Body of pancreas (tissue), 4 donors: ENCODE measurements at regions not wholly inside any gene's neighbourhood (a gene's known extent, or its start where the extent isn't known, plus 50 kb on each side); places are given as distances from the start of the nearest gene placed in this dataset.

Source experiments
- ATAC-seq: fragments of 150-250 bp; one replicate; pipeline ENCODE4 v1.9.1; 2016
- DNase-seq, 4 donors: peaks; one replicate each; pipeline ENCODE4 v3.0.0-alpha.2; 2019
- H3K27ac ChIP-seq, 4 donors: fragments of 200-600 bp; sonication (generic); 1 replicate in 3 of 4; 2 replicates in 1 of 4; pipeline versions ENCODE4 v1.5.1 to v1.6.1; 2016 to 2019; ENCODE audit warnings: mild to moderate bottlenecking in 1 of 4, mixed read lengths in 1 of 4, moderate library complexity in 1 of 4
- H3K27me3 ChIP-seq, 2 donors: fragments of 200-600 bp; sonication (generic); one replicate each; pipeline ENCODE4 v1.6.0; 2016; ENCODE audit warnings: mild to moderate bottlenecking in 1 of 2
- H3K36me3 ChIP-seq, 2 donors: fragments of 200-600 bp; sonication (generic); replicated peaks in 1 of 2; 2 replicates each; pipeline ENCODE4 v1.5.1; 2016; ENCODE audit warnings: low read depth in 2 of 2; ENCODE audit not compliant: insufficient read depth in 1 of 2
- H3K4me1 ChIP-seq: fragments of 200-600 bp; sonication (generic); one replicate; pipeline ENCODE4 v1.6.0; 2016
- H3K4me3 ChIP-seq, 2 donors: fragments of 200-600 bp; sonication (generic); 1 replicate in 1 of 2; 2 replicates in 1 of 2; pipeline ENCODE4 v1.5.1; 2016 to 2019
- H3K9me3 ChIP-seq, 3 donors: fragments of 200-600 bp; sonication (generic); 1 replicate in 2 of 3; 2 replicates in 1 of 3; pipeline ENCODE4 v1.5.1; 2016
- POLR2A ChIP-seq, 3 donors: fragments of 450-650 bp; IDR thresholded peaks; one replicate each; pipeline ENCODE4 v1.6.1; 2016; ENCODE audit warnings: antibody characterized with exemption in 3 of 3, mild to moderate bottlenecking in 2 of 3
- WGBS, 2 donors: methylation state at CpG; one replicate each; pipeline ENCODE4 v1.1.5; 2017; 5-methylcytosine and 5-hydroxymethylcytosine counted together
- intact Hi-C: fragments of 100-400 bp; cut with DNase I; formaldehyde crosslinking; loops from one replicate; pipeline ENCODE4 v1.15.1; 2023
- TF ChIP-seq, protein P1 (sequence below), 7 experiments: fragments of 450-650 bp in 4 of 7; fragments of 200-600 bp in 3 of 7; sonication (generic) in 3 of 7; IDR thresholded peaks; one replicate each; pipeline ENCODE4 v1.5.1; 2016 to 2019; ENCODE audit warnings: antibody characterized with exemption in 7 of 7

DNA sequence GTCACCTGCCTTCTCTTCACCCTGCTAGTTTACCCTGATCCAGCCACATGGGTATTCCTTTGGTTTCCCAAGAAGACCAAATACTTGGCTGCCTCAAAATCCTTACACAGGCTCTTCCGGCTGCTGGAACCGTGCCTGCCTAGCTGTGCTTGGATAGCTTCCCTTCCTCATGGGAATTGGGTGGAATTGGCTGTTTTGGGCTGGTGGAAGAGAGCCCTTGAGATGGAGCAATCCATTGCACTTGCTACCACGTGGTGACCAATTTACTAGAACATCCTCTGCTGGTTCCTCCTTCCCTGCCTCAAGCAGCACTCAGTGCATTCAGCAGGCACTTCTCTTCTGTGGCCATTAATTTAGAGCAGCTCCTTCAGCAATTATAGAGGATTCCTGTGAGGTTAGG lies 119.3 kb upstream of the AP1S2 start:
- DNase-seq = peak; percentile 7 to 17 (median 9)
- TF ChIP-seq, protein P1, sequence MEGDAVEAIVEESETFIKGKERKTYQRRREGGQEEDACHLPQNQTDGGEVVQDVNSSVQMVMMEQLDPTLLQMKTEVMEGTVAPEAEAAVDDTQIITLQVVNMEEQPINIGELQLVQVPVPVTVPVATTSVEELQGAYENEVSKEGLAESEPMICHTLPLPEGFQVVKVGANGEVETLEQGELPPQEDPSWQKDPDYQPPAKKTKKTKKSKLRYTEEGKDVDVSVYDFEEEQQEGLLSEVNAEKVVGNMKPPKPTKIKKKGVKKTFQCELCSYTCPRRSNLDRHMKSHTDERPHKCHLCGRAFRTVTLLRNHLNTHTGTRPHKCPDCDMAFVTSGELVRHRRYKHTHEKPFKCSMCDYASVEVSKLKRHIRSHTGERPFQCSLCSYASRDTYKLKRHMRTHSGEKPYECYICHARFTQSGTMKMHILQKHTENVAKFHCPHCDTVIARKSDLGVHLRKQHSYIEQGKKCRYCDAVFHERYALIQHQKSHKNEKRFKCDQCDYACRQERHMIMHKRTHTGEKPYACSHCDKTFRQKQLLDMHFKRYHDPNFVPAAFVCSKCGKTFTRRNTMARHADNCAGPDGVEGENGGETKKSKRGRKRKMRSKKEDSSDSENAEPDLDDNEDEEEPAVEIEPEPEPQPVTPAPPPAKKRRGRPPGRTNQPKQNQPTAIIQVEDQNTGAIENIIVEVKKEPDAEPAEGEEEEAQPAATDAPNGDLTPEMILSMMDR (IDR thresholded peaks at IDR 0.05) = no peak
- TF ChIP-seq POLR2A (IDR thresholded peaks at IDR 0.05) = no peak
- Histone ChIP-seq H3K9me3 (no peaks in the 10 kb centered on the region), H3K4me3 (no peak overlapping the region), H3K4me1 (no peaks in the 10 kb centered on the region), H3K36me3 (no peaks in the 10 kb centered on the region), H3K27me3 (no peaks in the 10 kb centered on the region), H3K27ac (no peak overlapping the region)
- intact Hi-C loops = no loop called here
- ATAC-seq = peak; percentile 38
- WGBS, 2 donors = 52 to 73% methylated on average over 3 of the region's 3 CpGs

DNA sequence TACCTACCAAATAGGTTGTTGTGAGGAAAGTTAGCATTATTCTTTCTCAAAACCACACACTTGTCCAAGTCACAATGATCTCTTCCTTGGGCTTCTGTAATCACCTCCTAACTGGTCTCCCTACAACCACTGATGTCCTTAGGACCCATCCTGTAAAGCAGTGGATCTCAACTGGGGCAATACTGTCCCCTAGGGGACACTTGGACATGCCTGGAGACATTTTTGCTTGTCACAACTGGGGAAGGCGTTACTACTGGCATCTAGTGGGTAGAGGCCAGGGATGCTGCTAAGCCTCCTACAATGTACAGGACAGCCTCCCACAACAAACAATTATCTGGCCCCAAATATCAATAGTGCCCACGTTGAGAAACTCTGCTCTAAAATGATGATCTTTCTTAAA lies 118.7 kb upstream of the AP1S2 start:
- WGBS, 2 donors = 17 to 42% methylated on average over 2 of the region's 2 CpGs
- Histone ChIP-seq H3K9me3 (no peaks in the 10 kb centered on the region), H3K4me1 (no peaks in the 10 kb centered on the region), H3K36me3 (no peaks in the 10 kb centered on the region), H3K27ac (no peak overlapping the region), H3K4me3 (no peak overlapping the region), H3K27me3 (no peaks in the 10 kb centered on the region)
- TF ChIP-seq POLR2A (IDR thresholded peaks at IDR 0.05) = no peak
- TF ChIP-seq, protein P1 (IDR thresholded peaks at IDR 0.05) = peak in 5 of 7 experiments; percentile 19 to 51 (median 34)
- intact Hi-C loops = no loop called here
- ATAC-seq = no peak
- peak in 3 of 4 donors; percentile 5 to 22 (median 10) for DNase-seq

DNA sequence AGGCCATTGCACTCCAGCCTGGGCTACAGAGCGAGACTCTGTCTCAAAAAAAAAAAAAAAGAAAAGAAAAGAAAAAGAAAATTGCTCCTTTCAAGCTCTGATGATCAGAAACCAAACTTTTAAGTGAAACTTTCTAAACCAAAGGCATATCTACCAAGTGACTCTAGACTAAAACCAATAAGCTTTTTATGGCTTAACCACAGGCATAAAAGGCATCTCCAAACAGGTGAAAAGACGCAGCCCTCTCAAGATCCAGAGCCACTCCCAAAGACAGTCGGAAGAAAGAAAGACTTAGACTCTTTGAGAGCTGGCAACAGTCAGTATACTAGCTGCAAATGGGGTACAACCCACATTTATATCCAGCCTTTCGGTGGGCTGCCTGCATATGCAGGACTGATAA lies 117.1 kb upstream of the AP1S2 start:
- ATAC-seq = no peak

DNA sequence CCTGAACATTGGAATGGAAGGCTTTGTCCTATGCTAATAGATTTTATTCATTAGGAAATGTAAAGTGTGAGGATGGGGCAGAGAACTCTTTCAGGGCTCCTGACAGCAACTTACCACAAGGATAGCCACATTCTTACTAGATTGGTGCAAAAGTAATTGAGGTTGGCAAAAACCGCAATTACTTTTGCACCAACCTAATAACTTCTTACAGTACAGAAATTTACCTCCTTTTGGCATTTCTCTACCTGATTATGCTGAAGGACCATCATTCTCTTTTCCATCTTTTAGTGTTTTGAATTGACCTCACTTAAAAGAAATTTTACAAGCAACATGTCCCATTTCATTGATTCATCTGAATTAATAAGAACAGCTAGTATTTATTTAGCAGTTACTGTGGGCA lies 109.2 kb upstream of the AP1S2 start:
- intact Hi-C loops = no loop called here
- TF ChIP-seq POLR2A (IDR thresholded peaks at IDR 0.05) = no peak
- TF ChIP-seq, protein P1 (IDR thresholded peaks at IDR 0.05) = no peak
- DNase-seq = no peak
- no peaks in the 10 kb centered on the region for H3K27me3 ChIP-seq
- H3K27ac ChIP-seq = no peak overlapping the region
- H3K36me3 ChIP-seq = no peaks in the 10 kb centered on the region
- H3K4me3 ChIP-seq = no peak overlapping the region
- no peaks in the 10 kb centered on the region for H3K4me1 ChIP-seq
- WGBS, 2 donors = 33 to 63% methylated on average over 1 of the region's 1 CpG
- no peak for ATAC-seq
- no peaks in the 10 kb centered on the region for H3K9me3 ChIP-seq

More for the DNA sequence above, 117.1 kb upstream of the AP1S2 start:
- intact Hi-C loops = no loop called here
- Histone ChIP-seq H3K4me3 (no peak overlapping the region), H3K9me3 (no peaks in the 10 kb centered on the region), H3K27ac (no peak overlapping the region), H3K27me3 (no peaks in the 10 kb centered on the region), H3K4me1 (no peaks in the 10 kb centered on the region), H3K36me3 (no peaks in the 10 kb centered on the region)
- no peak for DNase-seq
- WGBS, 2 donors = 83 to 87% methylated on average over 4 of the region's 4 CpGs
- no peak for TF ChIP-seq POLR2A (IDR thresholded peaks at IDR 0.05)
- TF ChIP-seq, protein P1 (IDR thresholded peaks at IDR 0.05) = no peak

DNA sequence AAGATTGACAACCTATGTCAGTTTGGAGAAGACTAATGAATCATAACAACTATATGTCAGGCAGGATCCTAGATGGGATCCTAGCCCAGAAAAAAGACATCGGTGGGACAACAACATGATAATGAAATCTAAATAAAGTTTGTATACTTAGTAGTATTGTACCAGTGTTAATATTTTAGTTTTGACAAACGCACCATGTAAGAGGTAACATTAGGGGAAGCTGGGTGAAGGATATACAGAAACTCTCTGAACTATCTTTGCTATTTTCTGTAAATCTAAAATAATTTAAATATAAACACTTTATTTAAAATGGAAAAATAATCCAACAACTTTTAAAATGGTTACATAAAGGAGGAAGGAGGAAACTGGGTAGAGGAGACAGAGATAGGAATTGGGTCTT lies 105.6 kb upstream of the AP1S2 start:
- Histone ChIP-seq H3K4me1 (no peaks in the 10 kb centered on the region), H3K27ac (no peak overlapping the region), H3K4me3 (no peak overlapping the region), H3K9me3 (no peaks in the 10 kb centered on the region), H3K36me3 (no peaks in the 10 kb centered on the region), H3K27me3 (no peaks in the 10 kb centered on the region)
- intact Hi-C loops = no loop called here
- 90 to 91% methylated on average over 2 of the region's 2 CpGs for WGBS, 2 donors
- ATAC-seq (no peak), DNase-seq (no peak)
- TF ChIP-seq, protein P1 (IDR thresholded peaks at IDR 0.05) = no peak
- TF ChIP-seq POLR2A (IDR thresholded peaks at IDR 0.05) = no peak
